Endothelial cell of umbilical vein (primary cell): ENCODE measurements at regions not wholly inside any gene's neighbourhood (a gene's known extent, or its start where the extent isn't known, plus 50 kb on each side); places are given as distances from the start of the nearest gene placed in this dataset.
A peak's percentile ranks its signal among the peaks of the same experiment; 100 is the strongest.

Experiments used
- BruUV-seq: library from RNA; stranded (reverse); fragments of 400-500 nt; replicated peaks from 2 replicates; lab custom pipeline; 2021; lab: Mats Ljungman, UMichigan
- CTCF ChIA-PET: fragments of 300-600, 350-600 bp; sonication (Branson Sonifier 250); formaldehyde crosslinking; loops from one replicate; lab custom pipeline; 2021; ENCODE audit warnings: antibody characterized with exemption, inconsistent platforms; lab: Charles Lee
- POLR2A ChIA-PET: fragments of 300-600, 350-600 bp; sonication (Branson Sonifier 250); formaldehyde crosslinking; loops from one replicate; lab custom pipeline; 2021; ENCODE audit warnings: antibody characterized with exemption, inconsistent platforms; lab: Charles Lee
- DNase-seq: peaks from one replicate; pipeline ENCODE4 v3.0.0-alpha.2; 2011; ENCODE audit warnings: low read depth, low spot score
- FAIRE-seq: peaks from 2 replicates; lab custom pipeline; 2011; peaks lifted over from hg19 to GRCh38; lab: Jason Lieb, UNC
- H2AFZ ChIP-seq: 2 replicates; pipeline ENCODE4 v1.6.0; 2012; ENCODE audit warnings: low read depth, low read length, control low read depth, inconsistent platforms
- H3K27ac ChIP-seq: 2 replicates; pipeline ENCODE4 v1.5.1; 2011; ENCODE audit warnings: low read depth, mild to moderate bottlenecking, control low read depth, low read length, moderate library complexity; ENCODE audit not compliant: insufficient read depth
- H3K27me3 ChIP-seq, 2 experiments: 2 replicates each; pipeline versions ENCODE4 v1.6.0 to v1.6.1; 2011; ENCODE audit warnings: low read length in 2 of 2, mixed read lengths in 1 of 2; ENCODE audit not compliant: control insufficient read depth in 2 of 2, insufficient read depth in 2 of 2
- H3K36me3 ChIP-seq, 2 experiments: 2 replicates in 1 of 2; 3 replicates in 1 of 2; pipeline ENCODE4 v1.5.1; 2011; ENCODE audit warnings: low read length in 2 of 2, mild to moderate bottlenecking in 1 of 2, moderate library complexity in 1 of 2; ENCODE audit not compliant: control insufficient read depth in 2 of 2, insufficient read depth in 2 of 2; ENCODE audit errors: extremely low read depth in 1 of 2
- H3K4me1 ChIP-seq: 3 replicates; pipeline ENCODE4 v1.5.1; 2011; ENCODE audit warnings: mild to moderate bottlenecking, low read length; ENCODE audit not compliant: control insufficient read depth, insufficient read depth; ENCODE audit errors: extremely low read depth
- H3K4me2 ChIP-seq: 2 replicates; pipeline ENCODE4 v1.6.1; 2011; ENCODE audit warnings: low read length, control low read depth, mixed read lengths; ENCODE audit not compliant: insufficient read depth
- H3K4me3 ChIP-seq, 3 experiments: fragments of 200-600 bp in 1 of 3; sonication (generic), shearing (Covaris generic) in 1 of 3; replicated peaks in 1 of 3; 2 replicates each; pipeline ENCODE4 v1.5.1; 2011 to 2016; ENCODE audit warnings: control low read depth in 3 of 3, low read length in 3 of 3, mild to moderate bottlenecking in 2 of 3, inconsistent platforms in 1 of 3, low read depth in 1 of 3, moderate library complexity in 1 of 3; ENCODE audit not compliant: insufficient read depth in 1 of 3
- H3K79me2 ChIP-seq: 2 replicates; pipeline ENCODE4 v1.6.0; 2012; ENCODE audit warnings: low read length, inconsistent platforms; ENCODE audit not compliant: control insufficient read depth, insufficient read depth
- H3K9ac ChIP-seq: replicated peaks from 2 replicates; pipeline ENCODE3; 2011; ENCODE audit warnings: low read length, control low read depth; ENCODE audit not compliant: insufficient read depth; ENCODE audit errors: extremely low read depth
- H3K9me1 ChIP-seq: replicated peaks from 3 replicates; pipeline ENCODE4 v1.6.0; 2011; ENCODE audit warnings: mild to moderate bottlenecking, low read length; ENCODE audit not compliant: control insufficient read depth, insufficient read depth; ENCODE audit errors: extremely low read depth
- H3K9me3 ChIP-seq: replicated peaks from 2 replicates; pipeline ENCODE4 v1.5.1; 2012; ENCODE audit warnings: low read length, inconsistent platforms; ENCODE audit not compliant: control insufficient read depth, insufficient read depth
- H4K20me1 ChIP-seq: replicated peaks from 2 replicates; pipeline ENCODE3; 2011; ENCODE audit warnings: mild to moderate bottlenecking, low read length; ENCODE audit not compliant: control insufficient read depth, insufficient read depth; ENCODE audit errors: extremely low read depth
- EZH2 ChIP-seq: IDR thresholded peaks from 2 replicates; pipeline ENCODE4 v1.6.1; 2012; ENCODE audit warnings: borderline replicate concordance, low read depth, mild to moderate bottlenecking, moderate library complexity, low read length, inconsistent platforms; ENCODE audit not compliant: severe bottlenecking
- FOS ChIP-seq: IDR thresholded peaks from 2 replicates; pipeline ENCODE4 v1.6.1; 2011; ENCODE audit warnings: mild to moderate bottlenecking, low read length, moderate library complexity, borderline replicate concordance; ENCODE audit not compliant: insufficient read depth
- GATA2 ChIP-seq: IDR thresholded peaks from 2 replicates; pipeline ENCODE4 v1.7.0; 2011; ENCODE audit warnings: low read depth, mild to moderate bottlenecking, moderate library complexity, mixed read lengths, low read length; ENCODE audit not compliant: insufficient read length, insufficient read depth
- JUN ChIP-seq: IDR thresholded peaks from 2 replicates; pipeline ENCODE4 v1.6.1; 2011; ENCODE audit warnings: borderline replicate concordance, low read depth; ENCODE audit not compliant: insufficient read length, insufficient read depth
- MYC ChIP-seq: IDR thresholded peaks from one replicate; pipeline ENCODE4 v1.6.1; 2011; ENCODE audit warnings: mild to moderate bottlenecking, low read depth, low read length
- POLR2A ChIP-seq: IDR thresholded peaks from 2 replicates; pipeline ENCODE4 v1.6.1; 2012; ENCODE audit warnings: low read depth, mild to moderate bottlenecking, control low read depth, low read length
- POLR2AphosphoS5 ChIP-seq: IDR thresholded peaks from 2 replicates; pipeline ENCODE4 v1.6.1; 2012; ENCODE audit warnings: low read depth, mild to moderate bottlenecking, control low read depth, low read length, moderate library complexity; ENCODE audit not compliant: insufficient read depth
- dilution Hi-C: fragments of 300-500 bp; cut with MboI; formaldehyde crosslinking; loops from one replicate; pipeline ENCODE4 v1.15.0; 2019; ENCODE audit warnings: low sequenced_read_pairs; ENCODE audit not compliant: extremely low pct_ligation_motif_present
- intact Hi-C: fragments of 100-400 bp; cut with micrococcal nuclease; formaldehyde crosslinking; loops from one replicate; pipeline ENCODE4 v1.10.0; 2022
- TF ChIP-seq, protein P1 (sequence below): IDR thresholded peaks from 2 replicates; pipeline ENCODE4 v1.6.1; 2011; ENCODE audit not compliant: insufficient read depth, insufficient read length
- TF ChIP-seq, protein P2 (sequence below), 2 donors: IDR thresholded peaks; 1 replicate in 1 of 2; 2 replicates in 1 of 2; pipeline ENCODE4 v1.5.1; 2011; ENCODE audit warnings: low read length in 2 of 2, mild to moderate bottlenecking in 2 of 2, moderate library complexity in 2 of 2, control low read depth in 1 of 2, inconsistent platforms in 1 of 2, low read depth in 1 of 2; ENCODE audit not compliant: insufficient read depth in 1 of 2; ENCODE audit errors: extremely low read depth in 1 of 2

DNA sequence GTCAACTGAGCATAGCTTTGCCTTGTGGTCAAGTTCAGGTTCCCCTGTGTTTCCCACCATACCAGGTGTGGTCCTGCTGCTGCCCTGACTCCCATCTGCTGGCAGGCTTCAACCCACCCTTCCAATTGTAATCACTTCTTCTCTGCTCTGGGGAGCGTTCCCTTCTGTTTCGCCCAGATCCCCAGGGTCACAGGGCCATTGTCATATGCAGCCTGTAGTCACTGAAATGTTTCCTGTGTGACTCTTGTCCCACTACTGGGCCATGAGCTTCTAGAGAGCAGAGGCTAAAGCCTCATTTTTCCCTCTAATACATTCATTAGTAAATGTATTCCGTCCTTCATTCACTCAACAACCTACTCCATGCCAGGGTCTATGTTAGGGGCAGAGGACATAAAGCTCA is 75.0 kb upstream of the LAPTM4A start:
- H3K4me2 ChIP-seq, result no peak overlapping the region
- no peak overlapping the region for H3K27ac ChIP-seq
- intact Hi-C loops, result no loop called here
- no TSS peak for BruUV-seq
- no peak overlapping the region for H3K4me3 ChIP-seq
- TF ChIP-seq EZH2 (no peak), FOS (no peak), JUN (no peak), GATA2 (no peak), MYC (no peak)
- TF ChIP-seq, protein P1, sequence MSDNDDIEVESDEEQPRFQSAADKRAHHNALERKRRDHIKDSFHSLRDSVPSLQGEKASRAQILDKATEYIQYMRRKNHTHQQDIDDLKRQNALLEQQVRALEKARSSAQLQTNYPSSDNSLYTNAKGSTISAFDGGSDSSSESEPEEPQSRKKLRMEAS, result no peak
- no peak overlapping the region for H3K9ac ChIP-seq
- H2AFZ ChIP-seq, result no peak overlapping the region
- no peaks in the 10 kb centered on the region for H3K9me1 ChIP-seq
- dilution Hi-C loops, result no loop called here
- H3K79me2 ChIP-seq, result no peaks in the 10 kb centered on the region
- ChIA-PET POLR2A (no interaction called here), CTCF (interaction anchor here (1.0 to 1.5 kb wide), 3 partner anchors 9 to 21 kb away, joined by 3 to 7 read pairs (median 4); no protein-coding TSS in a partner anchor)
- no peaks in the 10 kb centered on the region for H3K4me1 ChIP-seq
- H3K27me3 ChIP-seq, result no peaks in the 10 kb centered on the region
- DNase-seq (no peak), FAIRE-seq (no peak)
- no peaks in the 10 kb centered on the region for H3K36me3 ChIP-seq
- no peaks in the 10 kb centered on the region for H3K9me3 ChIP-seq
- no peaks in the 10 kb centered on the region for H4K20me1 ChIP-seq

DNA sequence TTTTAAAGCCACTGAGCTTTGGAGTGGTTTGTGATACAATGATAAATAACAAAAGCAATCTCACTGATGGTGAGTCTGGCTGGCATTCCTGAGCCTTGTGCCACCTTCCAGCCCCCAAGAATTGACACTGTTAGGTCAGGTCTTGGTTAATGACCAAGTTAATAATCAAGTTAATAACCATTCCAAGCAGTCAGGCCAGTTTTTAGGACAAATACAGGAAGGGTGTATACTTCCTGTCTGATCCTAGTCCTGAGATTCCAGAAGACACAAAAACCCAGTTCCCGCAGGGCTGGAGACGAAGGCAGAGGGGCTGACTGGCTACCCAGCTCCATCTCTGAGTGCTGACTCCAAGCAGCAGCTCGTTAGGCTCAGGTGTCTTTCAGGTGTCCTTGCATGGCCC is 74.6 kb upstream of the LAPTM4A start:
- H3K9me3 ChIP-seq, result no peaks in the 10 kb centered on the region
- BruUV-seq, result no TSS peak
- no peaks in the 10 kb centered on the region for H3K27me3 ChIP-seq
- TF ChIP-seq JUN (no peak), EZH2 (no peak), POLR2AphosphoS5 (no peak), POLR2A (no peak), MYC (no peak), GATA2 (no peak), FOS (no peak)
- TF ChIP-seq, protein P2, sequence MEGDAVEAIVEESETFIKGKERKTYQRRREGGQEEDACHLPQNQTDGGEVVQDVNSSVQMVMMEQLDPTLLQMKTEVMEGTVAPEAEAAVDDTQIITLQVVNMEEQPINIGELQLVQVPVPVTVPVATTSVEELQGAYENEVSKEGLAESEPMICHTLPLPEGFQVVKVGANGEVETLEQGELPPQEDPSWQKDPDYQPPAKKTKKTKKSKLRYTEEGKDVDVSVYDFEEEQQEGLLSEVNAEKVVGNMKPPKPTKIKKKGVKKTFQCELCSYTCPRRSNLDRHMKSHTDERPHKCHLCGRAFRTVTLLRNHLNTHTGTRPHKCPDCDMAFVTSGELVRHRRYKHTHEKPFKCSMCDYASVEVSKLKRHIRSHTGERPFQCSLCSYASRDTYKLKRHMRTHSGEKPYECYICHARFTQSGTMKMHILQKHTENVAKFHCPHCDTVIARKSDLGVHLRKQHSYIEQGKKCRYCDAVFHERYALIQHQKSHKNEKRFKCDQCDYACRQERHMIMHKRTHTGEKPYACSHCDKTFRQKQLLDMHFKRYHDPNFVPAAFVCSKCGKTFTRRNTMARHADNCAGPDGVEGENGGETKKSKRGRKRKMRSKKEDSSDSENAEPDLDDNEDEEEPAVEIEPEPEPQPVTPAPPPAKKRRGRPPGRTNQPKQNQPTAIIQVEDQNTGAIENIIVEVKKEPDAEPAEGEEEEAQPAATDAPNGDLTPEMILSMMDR (IDR thresholded peaks at IDR 0.05; ENCODE audit: extremely low read depth in 1 of 2, insufficient read depth in 1 of 2, low read depth in 1 of 2, low read length in 2 of 2), result no peak
- TF ChIP-seq, protein P1, result no peak
- POLR2A ChIA-PET, result no interaction called here
- H3K79me2 ChIP-seq, result no peaks in the 10 kb centered on the region
- no peak overlapping the region for H3K27ac ChIP-seq
- no peaks in the 10 kb centered on the region for H4K20me1 ChIP-seq
- H3K4me2 ChIP-seq, result no peak overlapping the region
- CTCF ChIA-PET, result interaction anchor here (1.0 to 1.5 kb wide), 3 partner anchors 10 to 21 kb away, joined by 3 to 7 read pairs (median 4); no protein-coding TSS in a partner anchor
- no peaks in the 10 kb centered on the region for H3K4me1 ChIP-seq
- H3K9ac ChIP-seq, result no peak overlapping the region
- H3K36me3 ChIP-seq, result no peaks in the 10 kb centered on the region
- no peaks in the 10 kb centered on the region for H3K9me1 ChIP-seq
- H3K4me3 ChIP-seq, result no peak overlapping the region
- intact Hi-C loops, result no loop called here
- dilution Hi-C loops, result no loop called here
- FAIRE-seq (peak; percentile 43), DNase-seq (no peak)
- H2AFZ ChIP-seq, result no peak overlapping the region
